ENCODE measurements at regions not wholly inside any gene's neighbourhood (a gene's known extent, or its start where the extent isn't known, plus 50 kb on each side); places are given as distances from the start of the nearest gene placed in this dataset.
"Not testable (repeated sequence)": the region's sequence is repeated elsewhere in the genome, so short reads cannot be mapped to it uniquely, and the experiment has no call there.

DNA sequence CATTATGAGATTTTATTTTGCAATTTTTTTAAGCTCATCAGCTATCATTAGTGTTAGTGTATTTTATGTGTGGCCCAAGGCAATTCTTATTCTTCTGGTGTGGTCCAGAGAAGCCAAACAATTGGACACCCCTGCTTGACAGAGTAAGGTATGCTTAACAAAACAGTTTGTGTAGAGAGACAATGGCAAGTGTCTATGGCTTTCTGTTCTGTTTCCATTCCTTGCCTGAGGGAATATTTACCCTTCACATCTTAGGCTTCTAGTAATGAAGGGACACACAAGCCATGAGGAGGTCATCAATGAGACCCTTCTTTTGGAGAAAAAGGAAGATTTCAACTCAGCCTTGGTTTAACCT lies 1278.4 kb upstream of the TENM4 start:
- Histone ChIP-seq H3K27ac (ENCODE audit: low read length) (no peak overlapping the region), H3K27me3 (ENCODE audit: low read depth, low read length) (no peaks in the 10 kb centered on the region), H3K4me1 (ENCODE audit: control insufficient read depth in 1 of 2, insufficient read depth in 2 of 2, low read length in 2 of 2) (no peaks in the 10 kb centered on the region), H3K4me3 (ENCODE audit: low read depth in 1 of 2, low read length in 2 of 2) (no peak overlapping the region), H3K36me3 (ENCODE audit: control insufficient read depth in 1 of 2, insufficient read depth in 2 of 2, low read length in 2 of 2) (no peaks in the 10 kb centered on the region), H3K9me3 (ENCODE audit: control insufficient read depth in 1 of 2, low read length in 2 of 2) (peaks cover 0 to 4% of the 10 kb centered on the region in 2 donors)

DNA sequence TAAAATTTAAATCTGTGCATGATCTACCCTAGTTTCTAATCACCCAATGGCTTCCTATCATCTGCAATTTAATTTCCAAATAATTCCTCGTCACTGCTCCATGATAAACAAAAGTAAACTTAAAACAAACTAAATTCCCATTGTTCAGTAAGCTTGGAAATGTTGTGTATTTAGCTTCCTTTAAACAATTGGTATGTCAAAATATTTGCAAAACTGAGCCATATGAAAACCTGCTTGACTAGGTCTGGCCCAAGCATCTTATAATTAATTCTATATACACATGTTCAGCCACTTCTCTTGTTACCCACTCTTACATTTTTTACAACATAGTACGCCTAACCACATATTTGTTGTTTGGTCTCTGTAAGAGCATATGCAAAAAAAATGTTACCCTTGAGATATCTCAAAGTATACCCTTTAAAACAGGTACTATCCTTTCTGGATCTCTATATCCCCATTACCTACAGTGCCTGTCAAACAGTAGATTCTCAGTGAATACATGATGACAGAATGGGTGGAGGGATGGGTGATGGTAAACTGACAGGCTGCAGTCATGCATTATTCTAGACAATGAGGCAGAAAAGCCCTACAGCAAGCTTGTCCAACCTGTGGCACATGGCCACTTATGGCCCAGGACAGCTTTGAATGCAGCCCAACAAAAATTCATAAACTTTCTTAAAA lies 1277.9 kb upstream of the TENM4 start:
- H3K27me3 ChIP-seq (ENCODE audit: low read depth, low read length): no peaks in the 10 kb centered on the region
- peaks cover 0 to 4% of the 10 kb centered on the region in 2 donors for H3K9me3 ChIP-seq (ENCODE audit: control insufficient read depth in 1 of 2, low read length in 2 of 2)
- H3K4me1 ChIP-seq (ENCODE audit: control insufficient read depth in 1 of 2, insufficient read depth in 2 of 2, low read length in 2 of 2): no peaks in the 10 kb centered on the region
- no peak overlapping the region for H3K4me3 ChIP-seq (ENCODE audit: low read depth in 1 of 2, low read length in 2 of 2)
- H3K36me3 ChIP-seq (ENCODE audit: control insufficient read depth in 1 of 2, insufficient read depth in 2 of 2, low read length in 2 of 2): no peaks in the 10 kb centered on the region
- no peak overlapping the region for H3K27ac ChIP-seq (ENCODE audit: low read length)

DNA sequence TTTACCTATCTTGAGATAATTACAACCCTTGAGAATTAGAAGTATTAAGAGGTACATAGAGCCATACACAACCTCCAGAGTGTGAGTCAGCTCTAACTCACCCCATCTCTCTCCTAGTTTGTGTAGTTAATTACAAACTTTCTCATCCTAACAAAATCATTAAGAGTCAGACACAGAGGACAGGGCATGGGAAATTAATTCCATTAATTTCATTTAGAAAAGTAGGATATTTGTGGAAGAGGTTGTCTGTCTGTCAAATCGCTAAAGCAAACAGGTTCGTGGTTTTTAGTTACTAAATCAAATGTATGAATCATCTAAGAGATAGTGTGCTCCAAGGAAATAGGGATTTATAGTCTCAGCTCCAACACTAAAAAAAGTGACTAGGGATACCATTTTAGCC lies 1261.4 kb upstream of the TENM4 start:
- Histone ChIP-seq H3K27me3 (ENCODE audit: low read depth, low read length) (no peaks in the 10 kb centered on the region), H3K9me3 (ENCODE audit: control insufficient read depth in 1 of 2, low read length in 2 of 2) (no peaks in the 10 kb centered on the region), H3K36me3 (ENCODE audit: control insufficient read depth in 1 of 2, insufficient read depth in 2 of 2, low read length in 2 of 2) (no peaks in the 10 kb centered on the region), H3K4me3 (ENCODE audit: low read depth in 1 of 2, low read length in 2 of 2) (no peak overlapping the region), H3K4me1 (ENCODE audit: control insufficient read depth in 1 of 2, insufficient read depth in 2 of 2, low read length in 2 of 2) (no peaks in the 10 kb centered on the region), H3K27ac (ENCODE audit: low read length) (no peak overlapping the region)

- no peaks in the 10 kb centered on the region for H3K36me3 ChIP-seq (ENCODE audit: control insufficient read depth in 1 of 2, insufficient read depth in 2 of 2, low read length in 2 of 2)
- H3K4me1 ChIP-seq (ENCODE audit: control insufficient read depth in 1 of 2, insufficient read depth in 2 of 2, low read length in 2 of 2): no peaks in the 10 kb centered on the region
- no peak overlapping the region for H3K4me3 ChIP-seq (ENCODE audit: low read depth in 1 of 2, low read length in 2 of 2)
- H3K27ac ChIP-seq (ENCODE audit: low read length): no peak overlapping the region
- no peaks in the 10 kb centered on the region for H3K9me3 ChIP-seq (ENCODE audit: control insufficient read depth in 1 of 2, low read length in 2 of 2)
- no peaks in the 10 kb centered on the region for H3K27me3 ChIP-seq (ENCODE audit: low read depth, low read length)
These were observed 1259.6 kb upstream of the TENM4 start for GRCh38 chr11:80700386-80700785.

- not testable (repeated sequence) for H3K4me3 ChIP-seq (ENCODE audit: low read depth in 1 of 2, low read length in 2 of 2); H3K36me3 ChIP-seq (ENCODE audit: control insufficient read depth in 1 of 2, insufficient read depth in 2 of 2, low read length in 2 of 2); H3K4me1 ChIP-seq (ENCODE audit: control insufficient read depth in 1 of 2, insufficient read depth in 2 of 2, low read length in 2 of 2); H3K27me3 ChIP-seq (ENCODE audit: low read depth, low read length); H3K27ac ChIP-seq (ENCODE audit: low read length); H3K9me3 ChIP-seq (ENCODE audit: control insufficient read depth in 1 of 2, low read length in 2 of 2)
These were observed 1258.8 kb upstream of the TENM4 start for GRCh38 chr11:80699406-80700177.

- H3K36me3 ChIP-seq (ENCODE audit: control insufficient read depth in 1 of 2, insufficient read depth in 2 of 2, low read length in 2 of 2): no peaks in the 10 kb centered on the region
- H3K27me3 ChIP-seq (ENCODE audit: low read depth, low read length): no peaks in the 10 kb centered on the region
- no peak overlapping the region for H3K27ac ChIP-seq (ENCODE audit: low read length)
- no peaks in the 10 kb centered on the region for H3K4me1 ChIP-seq (ENCODE audit: control insufficient read depth in 1 of 2, insufficient read depth in 2 of 2, low read length in 2 of 2)
- H3K9me3 ChIP-seq (ENCODE audit: control insufficient read depth in 1 of 2, low read length in 2 of 2): no peaks in the 10 kb centered on the region
- H3K4me3 ChIP-seq (ENCODE audit: low read depth in 1 of 2, low read length in 2 of 2): no peak overlapping the region
These were observed 1257.8 kb upstream of the TENM4 start for GRCh38 chr11:80698637-80699036.

GRCh38 chr11:80694385-80694784 lies 1253.6 kb upstream of the TENM4 start:
- Histone ChIP-seq H3K27me3 (ENCODE audit: low read depth, low read length) (no peaks in the 10 kb centered on the region), H3K36me3 (ENCODE audit: control insufficient read depth in 1 of 2, insufficient read depth in 2 of 2, low read length in 2 of 2) (no peaks in the 10 kb centered on the region), H3K4me3 (ENCODE audit: low read depth in 1 of 2, low read length in 2 of 2) (no peak overlapping the region), H3K4me1 (ENCODE audit: control insufficient read depth in 1 of 2, insufficient read depth in 2 of 2, low read length in 2 of 2) (no peaks in the 10 kb centered on the region), H3K9me3 (ENCODE audit: control insufficient read depth in 1 of 2, low read length in 2 of 2) (no peaks in the 10 kb centered on the region), H3K27ac (ENCODE audit: low read length) (no peak overlapping the region)

DNA sequence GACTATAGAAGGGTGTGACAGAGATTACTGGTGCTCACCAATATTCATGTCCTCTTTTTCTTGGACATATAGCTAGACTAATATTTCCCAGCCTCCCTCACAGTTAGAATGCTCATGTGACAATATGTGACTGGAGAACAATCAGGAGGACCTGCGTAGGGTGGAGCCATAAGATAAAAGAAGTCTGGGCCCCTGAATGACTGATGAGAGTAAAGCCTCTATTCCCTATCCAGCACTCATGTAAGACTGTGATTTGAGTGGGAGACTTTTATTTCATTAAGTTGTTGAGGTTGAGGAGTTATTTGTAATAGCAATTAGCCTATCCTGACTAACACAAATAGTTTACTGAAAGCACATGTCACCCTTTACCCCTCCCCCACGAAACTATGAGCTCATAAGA lies 1247.1 kb upstream of the TENM4 start:
- no peaks in the 10 kb centered on the region for H3K36me3 ChIP-seq (ENCODE audit: control insufficient read depth in 1 of 2, insufficient read depth in 2 of 2, low read length in 2 of 2)
- H3K27me3 ChIP-seq (ENCODE audit: low read depth, low read length): no peaks in the 10 kb centered on the region
- H3K4me1 ChIP-seq (ENCODE audit: control insufficient read depth in 1 of 2, insufficient read depth in 2 of 2, low read length in 2 of 2): no peaks in the 10 kb centered on the region
- no peak overlapping the region for H3K4me3 ChIP-seq (ENCODE audit: low read depth in 1 of 2, low read length in 2 of 2)
- H3K27ac ChIP-seq (ENCODE audit: low read length): no peak overlapping the region
- H3K9me3 ChIP-seq (ENCODE audit: control insufficient read depth in 1 of 2, low read length in 2 of 2): no peaks in the 10 kb centered on the region

DNA sequence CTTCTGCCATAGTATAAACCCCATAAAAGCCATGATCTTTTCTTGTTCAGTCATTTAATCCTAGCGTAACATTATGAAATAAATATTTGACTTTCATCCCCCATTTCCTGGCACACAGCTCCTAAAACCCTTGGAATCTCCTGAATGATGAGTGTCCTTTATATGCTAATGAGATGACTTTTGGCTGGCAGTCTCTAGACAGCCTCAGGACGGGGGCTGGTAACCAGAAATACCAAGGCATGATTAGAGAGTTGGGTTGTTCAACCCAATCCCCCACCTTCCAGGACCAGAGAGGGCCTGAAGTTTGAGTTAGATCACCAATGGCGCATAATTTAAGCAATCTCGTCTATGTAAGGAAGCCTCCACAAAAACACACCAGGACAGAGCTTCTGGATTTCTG lies 1246.1 kb upstream of the TENM4 start:
- Histone ChIP-seq H3K27me3 (ENCODE audit: low read depth, low read length) (no peaks in the 10 kb centered on the region), H3K9me3 (ENCODE audit: control insufficient read depth in 1 of 2, low read length in 2 of 2) (no peaks in the 10 kb centered on the region), H3K4me3 (ENCODE audit: low read depth in 1 of 2, low read length in 2 of 2) (no peak overlapping the region), H3K27ac (ENCODE audit: low read length) (no peak overlapping the region), H3K36me3 (ENCODE audit: control insufficient read depth in 1 of 2, insufficient read depth in 2 of 2, low read length in 2 of 2) (no peaks in the 10 kb centered on the region), H3K4me1 (ENCODE audit: control insufficient read depth in 1 of 2, insufficient read depth in 2 of 2, low read length in 2 of 2) (no peaks in the 10 kb centered on the region)

DNA sequence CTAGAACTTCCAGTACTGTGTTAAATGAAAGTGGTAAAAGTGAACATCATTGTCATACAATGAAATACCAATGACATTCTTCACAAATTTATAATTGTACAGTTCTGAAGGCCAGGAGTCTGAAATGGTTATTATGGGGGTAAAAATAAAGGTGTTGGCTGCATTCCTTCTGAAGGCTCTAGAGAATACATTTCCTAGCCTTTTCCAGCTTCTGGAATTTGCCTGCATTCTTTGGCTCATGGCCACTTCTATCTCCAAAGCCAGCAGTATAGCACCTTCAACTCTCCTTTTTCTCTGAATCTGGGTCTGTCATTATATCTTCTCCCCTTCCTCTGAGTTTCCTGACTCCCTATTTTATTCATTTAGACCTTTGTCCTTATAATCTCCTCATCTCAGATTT lies 1232.7 kb upstream of the TENM4 start:
- Histone ChIP-seq H3K36me3 (ENCODE audit: control insufficient read depth in 1 of 2, insufficient read depth in 2 of 2, low read length in 2 of 2) (no peaks in the 10 kb centered on the region), H3K27me3 (ENCODE audit: low read depth, low read length) (no peaks in the 10 kb centered on the region), H3K4me3 (ENCODE audit: low read depth in 1 of 2, low read length in 2 of 2) (no peak overlapping the region), H3K9me3 (ENCODE audit: control insufficient read depth in 1 of 2, low read length in 2 of 2) (no peaks in the 10 kb centered on the region), H3K27ac (ENCODE audit: low read length) (no peak overlapping the region), H3K4me1 (ENCODE audit: control insufficient read depth in 1 of 2, insufficient read depth in 2 of 2, low read length in 2 of 2) (no peaks in the 10 kb centered on the region)

- Histone ChIP-seq H3K27ac (ENCODE audit: low read length) (no peak overlapping the region), H3K27me3 (ENCODE audit: low read depth, low read length) (no peaks in the 10 kb centered on the region), H3K4me1 (ENCODE audit: control insufficient read depth in 1 of 2, insufficient read depth in 2 of 2, low read length in 2 of 2) (no peaks in the 10 kb centered on the region), H3K4me3 (ENCODE audit: low read depth in 1 of 2, low read length in 2 of 2) (no peak overlapping the region), H3K9me3 (ENCODE audit: control insufficient read depth in 1 of 2, low read length in 2 of 2) (no peaks in the 10 kb centered on the region), H3K36me3 (ENCODE audit: control insufficient read depth in 1 of 2, insufficient read depth in 2 of 2, low read length in 2 of 2) (no peaks in the 10 kb centered on the region)
These were observed 1228.8 kb upstream of the TENM4 start for GRCh38 chr11:80669620-80670019.

GRCh38 chr11:80668039-80668438 lies 1227.2 kb upstream of the TENM4 start:
- H3K4me3 ChIP-seq (ENCODE audit: low read depth in 1 of 2, low read length in 2 of 2): no peak overlapping the region
- H3K27me3 ChIP-seq (ENCODE audit: low read depth, low read length): no peaks in the 10 kb centered on the region
- no peaks in the 10 kb centered on the region for H3K36me3 ChIP-seq (ENCODE audit: control insufficient read depth in 1 of 2, insufficient read depth in 2 of 2, low read length in 2 of 2)
- no peak overlapping the region for H3K27ac ChIP-seq (ENCODE audit: low read length)
- no peaks in the 10 kb centered on the region for H3K9me3 ChIP-seq (ENCODE audit: control insufficient read depth in 1 of 2, low read length in 2 of 2)
- H3K4me1 ChIP-seq (ENCODE audit: control insufficient read depth in 1 of 2, insufficient read depth in 2 of 2, low read length in 2 of 2): no peaks in the 10 kb centered on the region

Data from muscle layer of duodenum (tissue), 2 donors.